GM21515 (cell line): ENCODE measurements at regions not wholly inside any gene's neighbourhood (a gene's known extent, or its start where the extent isn't known, plus 50 kb on each side); places are given as distances from the start of the nearest gene placed in this dataset.
"Not testable (repeated sequence)": the region's sequence is repeated elsewhere in the genome, so short reads cannot be mapped to it uniquely, and the experiment has no call there.

Source experiments
- ATAC-seq: cut with Tn5 transposase; IDR thresholded peaks from one replicate; pipeline ENCODE4 v1.9.1; 2021; ENCODE audit not compliant: unreplicated experiment

- no peak for ATAC-seq
Observed at GRCh38 chr1:74818241-74818640, 85.3 kb downstream of the TYW3 start.

- no peak for ATAC-seq
Observed at GRCh38 chr1:74818661-74819456, 85.9 kb downstream of the TYW3 start.

- ATAC-seq, result no peak
Observed at GRCh38 chr1:74822851-74823401, 90.0 kb downstream of the TYW3 start.

- peak; percentile 77 for ATAC-seq
Observed at GRCh38 chr1:74824497-74825107, 91.7 kb downstream of the TYW3 start.

- no peak for ATAC-seq
Observed at GRCh38 chr1:74830766-74831165, 97.8 kb downstream of the TYW3 start.

GRCh38 chr1:74834261-74834660 lies 101.3 kb downstream of the TYW3 start:
- no peak for ATAC-seq

- no peak for ATAC-seq
Observed at GRCh38 chr1:74835051-74835450, 102.1 kb downstream of the TYW3 start.

- no peak for ATAC-seq
Observed at GRCh38 chr1:74842726-74843125, 109.8 kb downstream of the TYW3 start.

- no peak for ATAC-seq
Observed at GRCh38 chr1:74847715-74848114, 114.8 kb downstream of the TYW3 start.

GRCh38 chr1:74853756-74854155 lies 120.8 kb downstream of the TYW3 start:
- no peak for ATAC-seq

- no peak for ATAC-seq
Observed at GRCh38 chr1:74856174-74856573, 123.2 kb downstream of the TYW3 start.

- no peak for ATAC-seq
Observed at GRCh38 chr1:74857676-74858075, 124.7 kb downstream of the TYW3 start.

- peak; percentile 74 for ATAC-seq
Observed at GRCh38 chr1:74858136-74858535, 125.2 kb downstream of the TYW3 start.

- no peak for ATAC-seq
Observed at GRCh38 chr1:74861867-74862266, 128.9 kb downstream of the TYW3 start.

- ATAC-seq, result no peak
Observed at GRCh38 chr1:74869702-74870101, 136.8 kb downstream of the TYW3 start.

- ATAC-seq, result not testable (repeated sequence)
Observed at GRCh38 chr1:74877366-74877765, 144.4 kb downstream of the TYW3 start.

- no peak for ATAC-seq
Observed at GRCh38 chr1:74895411-74895810, 162.5 kb downstream of the TYW3 start.

- no peak for ATAC-seq
Observed at GRCh38 chr1:74908131-74908530, 175.2 kb downstream of the TYW3 start.

- no peak for ATAC-seq
Observed at GRCh38 chr1:74908797-74909196, 175.8 kb downstream of the TYW3 start.

- no peak for ATAC-seq
Observed at GRCh38 chr1:74913978-74914377, 181.0 kb downstream of the TYW3 start.

- ATAC-seq, result no peak
Observed at GRCh38 chr1:74933500-74933899, 200.5 kb downstream of the TYW3 start.

GRCh38 chr1:74935446-74935845 lies 198.7 kb upstream of the LHX8 start:
- no peak for ATAC-seq
